ENCODE measurements at regions not wholly inside any gene's neighbourhood (a gene's known extent, or its start where the extent isn't known, plus 50 kb on each side); places are given as distances from the start of the nearest gene placed in this dataset.

- no peak overlapping the region for H3K4me2 ChIP-seq (ENCODE audit: insufficient read depth, low read length)
- H4K20me1 ChIP-seq (replicated peaks; ENCODE audit: control insufficient read depth, extremely low read depth, insufficient read depth, low read length), result no peaks in the 10 kb centered on the region
- no peak overlapping the region for H3K9ac ChIP-seq (replicated peaks; ENCODE audit: extremely low read depth, insufficient read depth, low read length)
- no peak overlapping the region for H3K27ac ChIP-seq (ENCODE audit: insufficient read depth, low read depth, low read length)
- DNase-seq (ENCODE audit: low read depth, low spot score), result no peak
- ChIA-PET CTCF (no interaction called here), POLR2A (no interaction called here)
- no peaks in the 10 kb centered on the region for H3K4me1 ChIP-seq (ENCODE audit: control insufficient read depth, extremely low read depth, insufficient read depth, low read length)
- no peak for FAIRE-seq
- H3K9me3 ChIP-seq (replicated peaks; ENCODE audit: control insufficient read depth, insufficient read depth, low read length), result peaks cover 6% of the 10 kb centered on the region
- dilution Hi-C loops (cut with MboI; ENCODE audit: extremely low pct_ligation_motif_present, low sequenced_read_pairs), result no loop called here
- H3K36me3 ChIP-seq (ENCODE audit: control insufficient read depth in 2 of 2, extremely low read depth in 1 of 2, insufficient read depth in 2 of 2, low read length in 2 of 2), result no peaks in the 10 kb centered on the region
- H3K79me2 ChIP-seq (ENCODE audit: control insufficient read depth, insufficient read depth, low read length), result no peaks in the 10 kb centered on the region
- H3K4me3 ChIP-seq (replicated peaks in 1 of 3; ENCODE audit: insufficient read depth in 1 of 3, low read depth in 1 of 3, low read length in 3 of 3), result no peak overlapping the region
- intact Hi-C loops (cut with micrococcal nuclease), result no loop called here
- H2AFZ ChIP-seq (ENCODE audit: low read depth, low read length), result no peak overlapping the region
- no TSS peak for BruUV-seq (replicated peaks)
- H3K9me1 ChIP-seq (replicated peaks; ENCODE audit: control insufficient read depth, extremely low read depth, insufficient read depth, low read length), result no peaks in the 10 kb centered on the region
- no peak for TF ChIP-seq EZH2 (IDR thresholded peaks at IDR 0.05; ENCODE audit: borderline replicate concordance, low read depth, low read length, severe bottlenecking)
- TF ChIP-seq POLR2AphosphoS5 (IDR thresholded peaks at IDR 0.05; ENCODE audit: insufficient read depth, low read depth, low read length), result no peak
- TF ChIP-seq CTCF (IDR thresholded peaks at IDR 0.05; ENCODE audit: extremely low read depth in 1 of 2, insufficient read depth in 1 of 2, low read depth in 1 of 2, low read length in 2 of 2), result no peak
- no peaks in the 10 kb centered on the region for H3K27me3 ChIP-seq (ENCODE audit: control insufficient read depth in 2 of 2, insufficient read depth in 2 of 2, low read length in 2 of 2)
Observed at GRCh38 chr16:13742928-13743327, 177.0 kb upstream of the ERCC4 start.

GRCh38 chr16:13743571-13743970 lies 176.4 kb upstream of the ERCC4 start:
- Histone ChIP-seq H3K9me1 (replicated peaks; ENCODE audit: control insufficient read depth, extremely low read depth, insufficient read depth, low read length) (no peaks in the 10 kb centered on the region), H3K9ac (replicated peaks; ENCODE audit: extremely low read depth, insufficient read depth, low read length) (no peak overlapping the region), H3K27ac (ENCODE audit: insufficient read depth, low read depth, low read length) (no peak overlapping the region), H3K79me2 (ENCODE audit: control insufficient read depth, insufficient read depth, low read length) (no peaks in the 10 kb centered on the region), H4K20me1 (replicated peaks; ENCODE audit: control insufficient read depth, extremely low read depth, insufficient read depth, low read length) (no peaks in the 10 kb centered on the region), H3K4me1 (ENCODE audit: control insufficient read depth, extremely low read depth, insufficient read depth, low read length) (no peaks in the 10 kb centered on the region), H3K4me3 (replicated peaks in 1 of 3; ENCODE audit: insufficient read depth in 1 of 3, low read depth in 1 of 3, low read length in 3 of 3) (no peak overlapping the region), H3K4me2 (ENCODE audit: insufficient read depth, low read length) (no peak overlapping the region), H3K36me3 (ENCODE audit: control insufficient read depth in 2 of 2, extremely low read depth in 1 of 2, insufficient read depth in 2 of 2, low read length in 2 of 2) (no peaks in the 10 kb centered on the region), H3K9me3 (replicated peaks; ENCODE audit: control insufficient read depth, insufficient read depth, low read length) (peaks cover 4% of the 10 kb centered on the region), H2AFZ (ENCODE audit: low read depth, low read length) (no peak overlapping the region), H3K27me3 (ENCODE audit: control insufficient read depth in 2 of 2, insufficient read depth in 2 of 2, low read length in 2 of 2) (no peaks in the 10 kb centered on the region)
- intact Hi-C loops (cut with micrococcal nuclease), result no loop called here
- dilution Hi-C loops (cut with MboI; ENCODE audit: extremely low pct_ligation_motif_present, low sequenced_read_pairs), result no loop called here
- TF ChIP-seq FOS (IDR thresholded peaks at IDR 0.05; ENCODE audit: borderline replicate concordance, insufficient read depth, low read length), result no peak
- TF ChIP-seq CTCF (IDR thresholded peaks at IDR 0.05; ENCODE audit: extremely low read depth in 1 of 2, insufficient read depth in 1 of 2, low read depth in 1 of 2, low read length in 2 of 2), result no peak
- TF ChIP-seq GATA2 (IDR thresholded peaks at IDR 0.05; ENCODE audit: insufficient read depth, insufficient read length, low read depth, low read length), result no peak
- TF ChIP-seq MAX (IDR thresholded peaks at IDR 0.05; ENCODE audit: insufficient read depth, insufficient read length), result no peak
- no peak for TF ChIP-seq EZH2 (IDR thresholded peaks at IDR 0.05; ENCODE audit: borderline replicate concordance, low read depth, low read length, severe bottlenecking)
- TF ChIP-seq POLR2AphosphoS5 (IDR thresholded peaks at IDR 0.05; ENCODE audit: insufficient read depth, low read depth, low read length), result no peak
- TF ChIP-seq POLR2A (IDR thresholded peaks at IDR 0.05; ENCODE audit: low read depth, low read length), result no peak
- TF ChIP-seq MYC (IDR thresholded peaks at IDR 0.05; ENCODE audit: low read depth, low read length), result no peak
- no peak for TF ChIP-seq JUN (IDR thresholded peaks at IDR 0.05; ENCODE audit: borderline replicate concordance, insufficient read depth, insufficient read length, low read depth)
- POLR2A ChIA-PET, result no interaction called here
- CTCF ChIA-PET, result no interaction called here
- no TSS peak for BruUV-seq (replicated peaks)
- no peak for FAIRE-seq
- no peak for DNase-seq (ENCODE audit: low read depth, low spot score)

All from endothelial cell of umbilical vein (primary cell).